Ovary (tissue), 3 donors: ENCODE measurements at regions not wholly inside any gene's neighbourhood (a gene's known extent, or its start where the extent isn't known, plus 50 kb on each side); places are given as distances from the start of the nearest gene placed in this dataset.

Experiments used
- CTCF ChIP-seq, 3 donors: fragments of 450-650 bp in 2 of 3; fragments of 200-600 bp in 1 of 3; IDR thresholded peaks; one replicate each; pipeline versions ENCODE4 v1.5.1 to v1.8.0; 2016 to 2022; ENCODE audit warnings: antibody characterized with exemption in 3 of 3, mild to moderate bottlenecking in 1 of 3
- EP300 ChIP-seq: sonication (generic); formaldehyde crosslinking; IDR thresholded peaks from one replicate; pipeline ENCODE4 v1.6.1; 2017; ENCODE audit warnings: antibody characterized with exemption
- donor health status: DM: no; HTN: no; CAD: no.

DNA sequence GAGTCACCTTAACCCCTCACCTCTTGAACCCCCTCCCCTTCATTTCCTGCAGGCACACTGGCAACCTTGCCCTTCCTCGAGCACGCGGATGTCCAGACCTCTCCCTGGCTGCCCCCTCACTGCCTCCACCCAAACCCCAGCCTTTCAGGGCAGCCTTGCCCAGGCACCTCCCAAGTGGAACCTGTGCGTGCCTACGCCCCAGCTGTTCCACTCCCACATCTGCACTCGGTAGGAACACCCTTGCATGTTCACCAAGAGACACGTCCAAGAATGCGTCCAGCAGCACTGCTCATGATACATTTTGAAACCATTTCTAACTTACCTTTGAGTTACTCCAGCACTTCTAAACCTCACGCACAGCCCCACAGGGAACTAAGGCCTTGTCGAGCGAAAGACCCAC, 93.8 kb upstream of the YWHAQ start:
- TF ChIP-seq EP300 = no peak
- TF ChIP-seq CTCF (IDR thresholded peaks at IDR 0.05) = no peak
